CD4-positive, alpha-beta T cell (primary cell): ENCODE measurements at regions not wholly inside any gene's neighbourhood (a gene's known extent, or its start where the extent isn't known, plus 50 kb on each side); places are given as distances from the start of the nearest gene placed in this dataset.

Source experiments
- ATAC-seq: fragments of 200-7000 bp; cut with Tn5 transposase; one replicate; pipeline ENCODE4 v1.10.0; 2022; ENCODE audit warnings: mild to moderate bottlenecking; ENCODE audit not compliant: poor library complexity
- CTCF ChIA-PET: fragments of 350-600 bp; sonication (Branson Sonifier 250); formaldehyde crosslinking; loops from one replicate; lab custom pipeline; 2021; ENCODE audit warnings: antibody characterized with exemption, inconsistent platforms; lab: Charles Lee
- POLR2A ChIA-PET: fragments of 350-600 bp; sonication (Branson Sonifier 250); formaldehyde crosslinking; loops from one replicate; lab custom pipeline; 2021; ENCODE audit warnings: antibody characterized with exemption, inconsistent platforms; lab: Charles Lee
- DNase-seq, 14 experiments: peaks; one replicate each; pipeline ENCODE4 v3.0.0-alpha.2; 2013 to 2020; ENCODE audit warnings: mixed read lengths in 2 of 14
- H3K27ac ChIP-seq, 2 donors: one replicate each; pipeline versions ENCODE4 v1.5.1 to v1.7.0; 2013; ENCODE audit warnings: low read length in 2 of 2, low read depth in 1 of 2, mild to moderate bottlenecking in 1 of 2
- H3K27me3 ChIP-seq, 2 experiments: 1 replicate in 1 of 2; 2 replicates in 1 of 2; pipeline versions ENCODE4 v1.6.1 to v1.7.0; 2013; ENCODE audit warnings: low read length in 2 of 2, control low read depth in 1 of 2, mild to moderate bottlenecking in 1 of 2, moderate library complexity in 1 of 2; ENCODE audit not compliant: insufficient read depth in 2 of 2, control insufficient read depth in 1 of 2
- H3K36me3 ChIP-seq: one replicate; pipeline ENCODE4 v1.6.1; 2013; ENCODE audit warnings: low read length, control low read depth; ENCODE audit not compliant: insufficient read depth
- H3K4me1 ChIP-seq: one replicate; pipeline ENCODE4 v1.6.1; 2013; ENCODE audit warnings: low read length, control low read depth; ENCODE audit not compliant: insufficient read depth
- H3K4me3 ChIP-seq: one replicate; pipeline ENCODE4 v1.5.1; 2013; ENCODE audit warnings: mild to moderate bottlenecking, low read length, moderate library complexity
- H3K9me3 ChIP-seq, 2 experiments: 1 replicate in 1 of 2; 2 replicates in 1 of 2; pipeline versions ENCODE4 v1.6.1 to v1.7.0; 2013; ENCODE audit warnings: low read length in 2 of 2, mild to moderate bottlenecking in 2 of 2, control low read depth in 1 of 2, moderate library complexity in 1 of 2; ENCODE audit not compliant: control insufficient read depth in 1 of 2, insufficient read depth in 1 of 2
- H3K27ac Mint-ChIP-seq: one replicate; pipeline ENCODE4 v1.8.0; 2020; ENCODE audit warnings: mixed read lengths
- H3K27me3 Mint-ChIP-seq: one replicate; pipeline ENCODE4 v1.8.0; 2021; ENCODE audit warnings: mixed read lengths
- H3K36me3 Mint-ChIP-seq: one replicate; pipeline ENCODE4 v1.8.0; 2021; ENCODE audit warnings: low read depth, mixed read lengths
- H3K4me1 Mint-ChIP-seq: one replicate; pipeline ENCODE4 v1.8.0; 2021; ENCODE audit warnings: low read depth, mixed read lengths
- H3K4me3 Mint-ChIP-seq: one replicate; pipeline ENCODE4 v1.8.0; 2020; ENCODE audit warnings: mild to moderate bottlenecking, mixed read lengths
- H3K9me3 Mint-ChIP-seq: one replicate; pipeline ENCODE4 v1.8.0; 2020; ENCODE audit warnings: mixed read lengths
- CTCF ChIP-seq: fragments of 200-600 bp; IDR thresholded peaks from one replicate; pipeline ENCODE4 v1.8.0; 2022; ENCODE audit warnings: antibody characterized with exemption, mild to moderate bottlenecking
- intact Hi-C, 2 experiments: fragments of 100-400 bp; cut with DNase I in 1 of 2; cut with micrococcal nuclease in 1 of 2; formaldehyde crosslinking; loops; one replicate each; pipeline versions ENCODE4 v1.15.1 to v1.9.0; 2023 to 2025; cut with DNase I, micrococcal nuclease

DNA sequence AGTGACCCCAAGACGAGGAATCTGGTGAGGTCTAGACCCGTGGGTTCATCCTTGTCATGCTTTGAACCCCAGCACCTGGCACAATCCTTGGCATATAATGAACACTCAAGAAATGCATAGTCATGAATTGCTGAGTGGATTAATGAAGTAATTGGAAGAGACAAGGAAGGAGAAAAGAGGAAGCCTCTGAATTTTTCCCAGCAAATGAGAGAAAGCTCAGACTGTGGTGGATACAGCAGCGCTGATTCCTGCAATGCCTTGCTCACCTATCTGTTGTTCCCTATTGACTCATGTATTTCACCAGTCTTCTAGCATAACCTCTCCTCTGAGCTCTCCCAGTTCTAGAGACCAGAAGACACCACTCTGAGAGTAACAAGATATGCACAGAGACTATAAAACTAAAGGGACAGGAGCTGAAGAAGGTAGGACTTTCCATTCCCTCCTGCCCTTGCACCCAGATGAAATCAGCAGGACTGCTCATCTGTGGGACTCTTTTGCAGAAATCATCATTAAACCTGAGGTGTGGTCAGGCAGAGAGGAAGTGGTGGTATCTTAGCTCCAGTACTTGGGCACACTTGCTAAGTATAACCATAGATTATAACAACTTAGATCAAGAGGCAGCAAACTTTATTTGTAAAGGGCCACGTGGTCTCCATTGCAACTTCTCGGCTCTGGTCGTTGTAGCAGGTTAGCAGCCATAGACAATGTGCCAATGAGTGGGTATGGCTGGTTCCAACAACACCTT, 102.8 kb downstream of the MAF start:
- H3K27me3 ChIP-seq, result no peaks in the 10 kb centered on the region
- no peaks in the 10 kb centered on the region for H3K9me3 ChIP-seq
- H3K36me3 ChIP-seq, result no peaks in the 10 kb centered on the region
- TF ChIP-seq CTCF, result no peak
- H3K27ac ChIP-seq, result no peak overlapping the region
- H3K27me3 Mint-ChIP-seq, result no peaks in the 10 kb centered on the region
- CTCF ChIA-PET, result no interaction called here
- no peaks in the 10 kb centered on the region for H3K36me3 Mint-ChIP-seq
- H3K4me3 Mint-ChIP-seq, result no peak overlapping the region
- no peak overlapping the region for H3K27ac Mint-ChIP-seq
- POLR2A ChIA-PET, result no interaction called here
- H3K9me3 Mint-ChIP-seq, result no peaks in the 10 kb centered on the region
- H3K4me1 ChIP-seq, result peaks cover 11% of the 10 kb centered on the region
- DNase-seq (peak in 1 of 14 experiments; percentile 41), ATAC-seq (no peak)
- H3K4me1 Mint-ChIP-seq, result peaks cover 6% of the 10 kb centered on the region
- intact Hi-C loops, result no loop called here
- no peak overlapping the region for H3K4me3 ChIP-seq

DNA sequence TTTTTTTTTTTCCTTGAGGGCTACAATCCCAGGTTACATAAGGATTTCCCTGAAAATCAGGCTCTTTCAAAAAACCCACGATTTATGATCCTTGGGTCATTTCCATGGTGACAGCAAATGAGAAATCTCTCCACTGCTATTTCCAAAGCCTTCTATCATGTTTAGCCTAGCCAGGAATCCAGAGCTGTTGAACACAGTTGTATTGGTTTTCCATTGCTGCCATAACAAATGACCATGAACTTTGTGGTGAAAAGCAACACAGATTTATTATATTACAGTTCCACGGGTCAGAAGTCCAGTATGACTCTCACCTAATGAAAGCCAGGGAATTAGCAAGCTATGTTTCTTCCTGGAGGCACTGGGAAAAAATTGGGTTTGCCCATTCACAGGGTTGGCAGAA, 106.6 kb downstream of the MAF start:
- CTCF ChIA-PET, result no interaction called here
- intact Hi-C loops, result no loop called here
- Histone ChIP-seq H3K4me3 (no peak overlapping the region), H3K27ac (no peak overlapping the region), H3K4me1 (peaks cover 11% of the 10 kb centered on the region), H3K27me3 (no peaks in the 10 kb centered on the region), H3K9me3 (no peaks in the 10 kb centered on the region), H3K36me3 (no peaks in the 10 kb centered on the region)
- ATAC-seq, result no peak
- Mint-ChIP-seq H3K9me3 (no peaks in the 10 kb centered on the region), H3K27ac (no peak overlapping the region), H3K36me3 (no peaks in the 10 kb centered on the region), H3K27me3 (no peaks in the 10 kb centered on the region), H3K4me1 (peaks cover 6% of the 10 kb centered on the region), H3K4me3 (no peak overlapping the region)
- no peak for TF ChIP-seq CTCF
- POLR2A ChIA-PET, result no interaction called here
- no peak for DNase-seq

DNA sequence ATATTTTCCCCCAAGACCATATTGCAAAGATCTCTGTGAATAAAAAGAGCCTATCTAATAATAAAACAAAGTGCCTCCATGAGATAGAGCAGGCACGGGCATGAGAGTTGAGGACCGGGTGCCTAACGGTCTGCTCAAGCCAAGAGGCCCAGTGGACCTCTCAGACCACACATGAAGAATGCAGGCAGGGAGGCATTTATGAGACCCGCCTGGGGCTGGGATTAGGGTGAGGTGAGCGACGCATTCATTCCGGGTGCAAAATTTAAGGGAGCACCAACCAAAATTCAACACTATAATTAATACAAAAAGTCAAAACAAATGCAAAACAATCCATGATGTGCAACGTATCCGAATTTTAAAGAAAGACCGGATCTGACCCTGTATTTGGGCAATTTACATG, 108.5 kb downstream of the MAF start:
- H3K36me3 ChIP-seq, result no peaks in the 10 kb centered on the region
- H3K27me3 Mint-ChIP-seq, result no peaks in the 10 kb centered on the region
- CTCF ChIA-PET, result interaction anchor here (1.2 kb wide), 1 partner anchor 43 kb away, joined by 3 read pairs; no protein-coding TSS in a partner anchor
- H3K27ac Mint-ChIP-seq, result no peak overlapping the region
- intact Hi-C loops, result no loop called here
- TF ChIP-seq CTCF, result no peak
- H3K27ac ChIP-seq, result no peak overlapping the region
- H3K27me3 ChIP-seq, result peaks cover 0 to 4% of the 10 kb centered on the region in 2 experiments
- DNase-seq (no peak), ATAC-seq (no peak)
- no peaks in the 10 kb centered on the region for H3K9me3 Mint-ChIP-seq
- H3K4me1 Mint-ChIP-seq, result no peaks in the 10 kb centered on the region
- H3K4me3 ChIP-seq, result no peak overlapping the region
- POLR2A ChIA-PET, result no interaction called here
- no peaks in the 10 kb centered on the region for H3K4me1 ChIP-seq
- no peaks in the 10 kb centered on the region for H3K36me3 Mint-ChIP-seq
- H3K9me3 ChIP-seq, result no peaks in the 10 kb centered on the region
- H3K4me3 Mint-ChIP-seq, result no peak overlapping the region
